Fibroblast of lung (primary cell): ENCODE measurements at regions not wholly inside any gene's neighbourhood (a gene's known extent, or its start where the extent isn't known, plus 50 kb on each side); places are given as distances from the start of the nearest gene placed in this dataset.

ENCODE experiments used
- DNase-seq, 2 donors: peaks; one replicate each; pipeline versions ENCODE4 v3.0.0 to v3.0.0-alpha.2; 2010; ENCODE audit warnings: low read depth in 2 of 2
- H2AFZ ChIP-seq: 2 replicates; pipeline ENCODE4 v1.5.1; 2012; ENCODE audit warnings: low read length, control low read depth, inconsistent platforms
- H3K27ac ChIP-seq: 2 replicates; pipeline ENCODE4 v1.5.1; 2011; ENCODE audit warnings: low read length, control low read depth; ENCODE audit not compliant: insufficient read depth
- H3K27me3 ChIP-seq: 2 replicates; pipeline ENCODE4 v1.5.1; 2011; ENCODE audit warnings: mild to moderate bottlenecking, low read length; ENCODE audit not compliant: control insufficient read depth, insufficient read depth
- H3K36me3 ChIP-seq: 2 replicates; pipeline ENCODE4 v1.5.1; 2011; ENCODE audit warnings: low read length; ENCODE audit not compliant: control insufficient read depth, insufficient read depth
- H3K4me1 ChIP-seq: 2 replicates; pipeline ENCODE4 v1.5.1; 2011; ENCODE audit warnings: low read length; ENCODE audit not compliant: control insufficient read depth, insufficient read depth; ENCODE audit errors: extremely low read depth
- H3K4me2 ChIP-seq: 2 replicates; pipeline ENCODE4 v1.5.1; 2011; ENCODE audit warnings: low read length, control low read depth; ENCODE audit not compliant: insufficient read depth; ENCODE audit errors: extremely low read depth
- H3K4me3 ChIP-seq, 4 experiments: fragments of 200-600 bp in 1 of 4; sonication (generic) in 1 of 4; replicated peaks in 1 of 4; 2 replicates each; pipeline ENCODE4 v1.5.1; 2011 to 2016; ENCODE audit warnings: low read length in 4 of 4, low read depth in 3 of 4, mild to moderate bottlenecking in 3 of 4, control low read depth in 2 of 4, inconsistent platforms in 1 of 4, mixed read lengths in 1 of 4; ENCODE audit not compliant: insufficient read depth in 1 of 4; ENCODE audit errors: control extremely low read depth in 1 of 4
- H3K79me2 ChIP-seq: 2 replicates; pipeline ENCODE4 v1.5.1; 2012; ENCODE audit warnings: mild to moderate bottlenecking, low read length, inconsistent platforms; ENCODE audit not compliant: control insufficient read depth, insufficient read depth
- H3K9ac ChIP-seq: 2 replicates; pipeline ENCODE4 v1.5.1; 2011; ENCODE audit warnings: mild to moderate bottlenecking, low read length, control low read depth; ENCODE audit not compliant: insufficient read depth
- H3K9me3 ChIP-seq: 2 replicates; pipeline ENCODE4 v1.5.1; 2012; ENCODE audit warnings: low read depth, low read length; ENCODE audit not compliant: control insufficient read depth, insufficient read depth
- H4K20me1 ChIP-seq: 2 replicates; pipeline ENCODE4 v1.5.1; 2011; ENCODE audit warnings: low read length; ENCODE audit not compliant: control insufficient read depth, insufficient read depth; ENCODE audit errors: extremely low read depth
- EZH2 ChIP-seq: IDR thresholded peaks from 2 replicates; pipeline ENCODE4 v1.5.1; 2012; ENCODE audit warnings: low read length, control low read depth, mild to moderate bottlenecking; ENCODE audit errors: missing control alignments
- TF ChIP-seq, protein P1 (sequence below), 2 donors: IDR thresholded peaks in 1 of 2; conservative IDR thresholded peaks in 1 of 2; 1 replicate in 1 of 2; 2 replicates in 1 of 2; pipeline ENCODE4 v1.5.1; 2011 to 2012; ENCODE audit warnings: low read length in 2 of 2, control low read depth in 1 of 2, inconsistent platforms in 1 of 2, low read depth in 1 of 2, mild to moderate bottlenecking in 1 of 2

DNA sequence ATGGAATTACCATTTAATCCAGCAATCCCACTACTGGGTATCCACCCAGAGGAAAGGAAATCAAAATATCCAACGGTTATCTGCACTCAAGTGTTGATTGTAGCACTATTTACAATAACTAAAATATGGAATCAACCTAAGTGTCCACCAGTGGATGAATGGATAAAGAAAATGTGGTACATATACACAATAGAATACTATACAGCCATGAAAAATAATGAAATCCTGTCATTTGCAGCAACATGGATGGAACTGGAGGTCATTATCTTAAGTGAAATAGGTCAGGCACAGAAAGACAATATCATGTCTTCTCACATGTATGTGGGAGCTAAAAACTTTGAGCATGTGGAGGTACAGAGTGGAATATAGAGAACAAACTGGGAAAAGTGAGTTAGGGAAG lies 92.9 kb upstream of the ARHGEF7 start:
- Histone ChIP-seq H3K27me3 (no peaks in the 10 kb centered on the region), H3K9me3 (no peaks in the 10 kb centered on the region), H3K36me3 (no peaks in the 10 kb centered on the region), H3K4me2 (no peak overlapping the region), H3K79me2 (no peaks in the 10 kb centered on the region), H3K4me3 (no peak overlapping the region), H4K20me1 (no peaks in the 10 kb centered on the region), H3K4me1 (no peaks in the 10 kb centered on the region), H2AFZ (no peak overlapping the region), H3K9ac (no peak overlapping the region), H3K27ac (no peak overlapping the region)
- no peak for TF ChIP-seq EZH2
- TF ChIP-seq, protein P1, sequence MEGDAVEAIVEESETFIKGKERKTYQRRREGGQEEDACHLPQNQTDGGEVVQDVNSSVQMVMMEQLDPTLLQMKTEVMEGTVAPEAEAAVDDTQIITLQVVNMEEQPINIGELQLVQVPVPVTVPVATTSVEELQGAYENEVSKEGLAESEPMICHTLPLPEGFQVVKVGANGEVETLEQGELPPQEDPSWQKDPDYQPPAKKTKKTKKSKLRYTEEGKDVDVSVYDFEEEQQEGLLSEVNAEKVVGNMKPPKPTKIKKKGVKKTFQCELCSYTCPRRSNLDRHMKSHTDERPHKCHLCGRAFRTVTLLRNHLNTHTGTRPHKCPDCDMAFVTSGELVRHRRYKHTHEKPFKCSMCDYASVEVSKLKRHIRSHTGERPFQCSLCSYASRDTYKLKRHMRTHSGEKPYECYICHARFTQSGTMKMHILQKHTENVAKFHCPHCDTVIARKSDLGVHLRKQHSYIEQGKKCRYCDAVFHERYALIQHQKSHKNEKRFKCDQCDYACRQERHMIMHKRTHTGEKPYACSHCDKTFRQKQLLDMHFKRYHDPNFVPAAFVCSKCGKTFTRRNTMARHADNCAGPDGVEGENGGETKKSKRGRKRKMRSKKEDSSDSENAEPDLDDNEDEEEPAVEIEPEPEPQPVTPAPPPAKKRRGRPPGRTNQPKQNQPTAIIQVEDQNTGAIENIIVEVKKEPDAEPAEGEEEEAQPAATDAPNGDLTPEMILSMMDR (conservative IDR thresholded peaks at IDR 0.05 in 1 of 2, IDR thresholded peaks at IDR 0.05 in 1 of 2; ENCODE audit: low read depth in 1 of 2, low read length in 2 of 2), result no peak
- no peak for DNase-seq

DNA sequence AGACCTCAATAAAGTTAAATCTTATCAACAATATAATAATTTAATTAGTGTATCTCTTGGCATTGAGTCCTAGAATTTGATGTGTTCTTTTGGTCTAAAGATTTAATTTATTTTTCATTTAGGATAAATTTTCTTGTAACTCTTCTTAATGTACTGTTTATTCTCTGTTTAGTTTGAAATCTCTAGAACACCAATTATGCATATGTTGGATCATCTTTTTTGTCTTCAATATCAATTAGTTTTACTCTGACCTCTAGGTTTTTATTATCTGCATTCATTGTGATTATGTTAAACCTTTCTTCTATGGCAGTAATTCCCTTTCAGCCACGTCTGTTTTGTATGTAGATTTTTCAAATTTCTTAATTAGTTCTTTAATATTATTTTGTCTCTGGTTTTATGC lies 93.8 kb upstream of the ARHGEF7 start:
- Histone ChIP-seq H3K4me2 (no peak overlapping the region), H3K36me3 (no peaks in the 10 kb centered on the region), H3K4me3 (no peak overlapping the region), H4K20me1 (no peaks in the 10 kb centered on the region), H3K9me3 (no peaks in the 10 kb centered on the region), H3K27me3 (no peaks in the 10 kb centered on the region), H3K4me1 (no peaks in the 10 kb centered on the region), H3K79me2 (no peaks in the 10 kb centered on the region), H2AFZ (no peak overlapping the region), H3K27ac (no peak overlapping the region), H3K9ac (no peak overlapping the region)
- TF ChIP-seq, protein P1 (conservative IDR thresholded peaks at IDR 0.05 in 1 of 2, IDR thresholded peaks at IDR 0.05 in 1 of 2; ENCODE audit: low read depth in 1 of 2, low read length in 2 of 2), result no peak
- no peak for TF ChIP-seq EZH2
- no peak for DNase-seq

DNA sequence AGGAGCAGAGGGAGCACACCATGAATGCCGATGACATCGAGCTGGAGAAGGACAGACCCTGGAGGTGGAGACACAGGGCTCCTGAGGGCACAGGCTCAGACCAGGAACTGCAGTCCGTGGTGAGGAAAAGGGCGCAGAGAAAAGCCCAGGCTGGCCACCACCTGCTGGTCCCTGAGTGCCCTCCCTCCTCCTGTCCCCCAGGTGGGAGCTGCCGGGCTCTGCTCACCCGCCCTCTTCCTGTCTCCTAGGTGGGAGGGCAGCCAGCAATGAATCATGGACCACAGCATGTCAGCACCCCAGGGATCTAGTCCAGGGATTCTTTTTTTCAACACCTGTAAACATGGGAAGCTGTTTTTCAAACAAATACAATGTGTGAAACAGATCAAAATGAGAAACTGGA lies 94.6 kb upstream of the ARHGEF7 start:
- DNase-seq, result no peak
- TF ChIP-seq, protein P1 (conservative IDR thresholded peaks at IDR 0.05 in 1 of 2, IDR thresholded peaks at IDR 0.05 in 1 of 2; ENCODE audit: low read depth in 1 of 2, low read length in 2 of 2), result no peak
- no peak for TF ChIP-seq EZH2

More for the DNA sequence above, 94.6 kb upstream of the ARHGEF7 start:
- H3K79me2 ChIP-seq, result no peaks in the 10 kb centered on the region
- H4K20me1 ChIP-seq, result no peaks in the 10 kb centered on the region
- no peak overlapping the region for H3K4me2 ChIP-seq
- H3K9me3 ChIP-seq, result no peaks in the 10 kb centered on the region
- H3K27ac ChIP-seq, result no peak overlapping the region
- no peaks in the 10 kb centered on the region for H3K36me3 ChIP-seq
- H3K27me3 ChIP-seq, result no peaks in the 10 kb centered on the region
- H3K4me3 ChIP-seq, result no peak overlapping the region
- no peak overlapping the region for H2AFZ ChIP-seq
- no peaks in the 10 kb centered on the region for H3K4me1 ChIP-seq
- no peak overlapping the region for H3K9ac ChIP-seq
